Heart left ventricle (tissue), 16 donors: ENCODE measurements at regions not wholly inside any gene's neighbourhood (a gene's known extent, or its start where the extent isn't known, plus 50 kb on each side); places are given as distances from the start of the nearest gene placed in this dataset.

Experiments used
- ATAC-seq, 4 donors: fragments of 200-7000 bp; cut with Tn5 transposase; one replicate each; pipeline ENCODE4 v1.9.1; 2020 to 2022; ENCODE audit warnings: moderate library complexity in 4 of 4, mild to moderate bottlenecking in 3 of 4, moderate number of reproducible peaks in 1 of 4
- DNase-seq, 5 donors: peaks; one replicate each; pipeline ENCODE4 v3.0.0-alpha.2; 2020
- H3K27ac ChIP-seq, 12 donors: fragments of 200-600 bp; sonication (generic) in 4 of 12; one replicate each; pipeline versions ENCODE4 v1.5.0 to v1.8.0; 2016 to 2022; ENCODE audit warnings: mild to moderate bottlenecking in 2 of 12
- H3K27me3 ChIP-seq, 9 donors: fragments of 200-600 bp; sonication (generic) in 2 of 9; one replicate each; pipeline versions ENCODE4 v1.5.1 to v1.8.0; 2016 to 2022; ENCODE audit warnings: mild to moderate bottlenecking in 3 of 9
- H3K36me3 ChIP-seq, 9 donors: fragments of 200-600 bp; sonication (generic) in 2 of 9; one replicate each; pipeline versions ENCODE4 v1.5.0 to v1.8.0; 2018 to 2022; ENCODE audit warnings: mild to moderate bottlenecking in 2 of 9
- H3K4me1 ChIP-seq, 12 donors: fragments of 200-600 bp; sonication (generic) in 4 of 12; one replicate each; pipeline versions ENCODE4 v1.5.0 to v1.8.0; 2016 to 2022; ENCODE audit warnings: mild to moderate bottlenecking in 3 of 12
- H3K4me3 ChIP-seq, 12 donors: fragments of 200-600 bp; sonication (generic) in 4 of 12; one replicate each; pipeline versions ENCODE4 v1.5.0 to v1.8.0; 2017 to 2022; ENCODE audit warnings: mild to moderate bottlenecking in 9 of 12, moderate library complexity in 4 of 12
- H3K9me3 ChIP-seq, 12 donors: fragments of 200-600 bp; sonication (generic) in 4 of 12; one replicate each; pipeline versions ENCODE4 v1.5.0 to v1.8.0; 2016 to 2022; ENCODE audit warnings: mild to moderate bottlenecking in 1 of 12
- CTCF ChIP-seq, 12 donors: fragments of 200-600 bp; sonication (generic) in 4 of 12; IDR thresholded peaks; one replicate each; pipeline versions ENCODE4 v1.5.0 to v1.8.0; 2018 to 2022; ENCODE audit warnings: antibody characterized with exemption in 12 of 12, mild to moderate bottlenecking in 5 of 12
- POLR2A ChIP-seq, 2 donors: fragments of 450-650 bp; IDR thresholded peaks; one replicate each; pipeline ENCODE4 v1.6.1; 2017; ENCODE audit warnings: antibody characterized with exemption in 2 of 2, mild to moderate bottlenecking in 2 of 2, moderate library complexity in 2 of 2
- WGBS, 4 donors: extraction: QIAGEN DNeasy Blood & Tissue Kit in 2 of 4; methylation state at CpG; one replicate each; pipeline versions ENCODE4 v1.1.5 to v1.1.7; 2013 to 2018; 5-methylcytosine and 5-hydroxymethylcytosine counted together
- intact Hi-C, 10 donors: fragments of 100-400 bp; cut with DNase I; formaldehyde crosslinking; loops; one replicate each; pipeline versions ENCODE4 v1.11.1 to v1.14.2; 2022
- donor health status: ischemic (EF 13 %, LVEDD 7.1; RV severe dilation, severe dysfunction).
- donor health status: healthy with polysubstance abuse.
- donor health status: DM: no; HTN: yes; CAD: no.
- donor health status: DM: no; HTN: no; CAD: no.
- donor health status: ischemic (EF 25% LVEDD 6.9; RV normal size, moderate dysfunction).
- donor health status: ischemic (EF 25% LVEDD 5.7; RV mildly dilated, moderate dysfunction).
- donor health status: healthy.
- donor health status: DM: yes; HTN: yes; CAD: no.
- donor health status: ischemic (EF 35%, LVEDD 5.7; RV mildly dilated, moderate dysfunction).
- donor health status: nonischemic (EF 11% LVEDD 7.7; RV severe dilation, severe dysfunction).
- donor health status: DM: yes; HTN: yes; CAD: no.
- donor health status: PGD.
- donor health status: ischemic (EF 29% LVEDD 5.4; RV normal size, mild dysfunction).
- donor health status: nonischemic (EF 23%, LVEDD 6.1; RV moderate dilation, normal function).

GRCh38 chr1:218205721-218206120 is 79.4 kb upstream of the RRP15 start:
- Histone ChIP-seq H3K4me3 (no peak overlapping the region), H3K27ac (no peak overlapping the region), H3K9me3 (no peaks in the 10 kb centered on the region), H3K4me1 (no peaks in the 10 kb centered on the region), H3K27me3 (peaks cover 0 to 15% (median 0%) of the 10 kb centered on the region in 9 donors), H3K36me3 (no peaks in the 10 kb centered on the region)
- intact Hi-C loops: no loop called here
- no peak for ATAC-seq
- TF ChIP-seq CTCF (IDR thresholded peaks at IDR 0.05) (no peak), POLR2A (IDR thresholded peaks at IDR 0.05) (no peak)
- no peak for DNase-seq

- TF ChIP-seq POLR2A (IDR thresholded peaks at IDR 0.05) (no peak), CTCF (IDR thresholded peaks at IDR 0.05) (no peak)
- intact Hi-C loops: no loop called here
Measured at GRCh38 chr1:218207194-218207593, 77.9 kb upstream of the RRP15 start.

GRCh38 chr1:218209351-218209861 is 75.7 kb upstream of the RRP15 start:
- WGBS, 4 donors: 68 to 78% (median 73%) methylated on average over 3 of the region's 3 CpGs
- no peaks in the 10 kb centered on the region for H3K4me1 ChIP-seq
- H3K27ac ChIP-seq: no peak overlapping the region
- TF ChIP-seq CTCF (IDR thresholded peaks at IDR 0.05) (no peak), POLR2A (IDR thresholded peaks at IDR 0.05) (no peak)
- ATAC-seq: no peak
- intact Hi-C loops: no loop called here
- no peaks in the 10 kb centered on the region for H3K9me3 ChIP-seq
- no peaks in the 10 kb centered on the region for H3K36me3 ChIP-seq
- peaks cover 0 to 9% (median 0%) of the 10 kb centered on the region in 9 donors for H3K27me3 ChIP-seq
- H3K4me3 ChIP-seq: no peak overlapping the region
- DNase-seq: no peak

More at GRCh38 chr1:218207194-218207593, 77.9 kb upstream of the RRP15 start:
- no peaks in the 10 kb centered on the region for H3K36me3 ChIP-seq
- WGBS, 4 donors: 68 to 73% (median 68%) methylated on average over 3 of the region's 3 CpGs
- H3K9me3 ChIP-seq: no peaks in the 10 kb centered on the region
- no peak overlapping the region for H3K4me3 ChIP-seq
- H3K27ac ChIP-seq: no peak overlapping the region
- no peak for ATAC-seq
- peaks cover 0 to 15% (median 0%) of the 10 kb centered on the region in 9 donors for H3K27me3 ChIP-seq
- no peak for DNase-seq
- H3K4me1 ChIP-seq: no peaks in the 10 kb centered on the region

- DNase-seq (no peak), ATAC-seq (no peak)
- H3K9me3 ChIP-seq: no peaks in the 10 kb centered on the region
- peaks cover 0 to 4% (median 0%) of the 10 kb centered on the region in 9 donors for H3K27me3 ChIP-seq
- H3K27ac ChIP-seq: no peak overlapping the region
- H3K4me3 ChIP-seq: no peak overlapping the region
- intact Hi-C loops: no loop called here
- TF ChIP-seq CTCF (IDR thresholded peaks at IDR 0.05): no peak
- no peak for TF ChIP-seq POLR2A (IDR thresholded peaks at IDR 0.05)
- no peaks in the 10 kb centered on the region for H3K36me3 ChIP-seq
- H3K4me1 ChIP-seq: no peaks in the 10 kb centered on the region
Measured at GRCh38 chr1:218211241-218211640, 73.9 kb upstream of the RRP15 start.
